ENCODE measurements at regions not wholly inside any gene's neighbourhood (a gene's known extent, or its start where the extent isn't known, plus 50 kb on each side); places are given as distances from the start of the nearest gene placed in this dataset.

DNA sequence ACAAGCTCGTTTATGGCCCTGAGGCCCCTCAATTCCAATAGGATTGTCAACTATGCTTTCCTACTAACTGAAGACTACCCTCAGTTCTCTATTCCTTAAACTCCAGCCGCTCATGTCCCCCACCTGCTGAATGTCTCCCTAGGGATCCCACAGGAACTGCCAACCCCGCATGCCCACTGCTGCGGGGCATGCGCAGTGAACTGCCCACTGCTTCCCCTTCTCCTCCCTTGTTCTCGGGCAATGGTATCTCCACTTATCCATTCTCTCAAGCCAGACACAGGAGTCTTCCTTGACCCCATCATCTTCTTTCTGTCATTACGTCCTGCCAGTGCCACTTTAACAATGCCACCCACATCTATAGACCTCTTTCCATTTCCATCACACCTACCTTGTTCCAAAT is 90.0 kb downstream of the FGF18 start:
- Histone ChIP-seq H3K79me2 (ENCODE audit: insufficient read depth, low read length) (no peaks in the 10 kb centered on the region), H2AFZ (ENCODE audit: low read depth, low read length, severe bottlenecking) (no peak overlapping the region), H3K4me2 (ENCODE audit: low read depth, low read length, poor library complexity, severe bottlenecking) (no peak overlapping the region), H3K9ac (ENCODE audit: low read length) (no peak overlapping the region), H3K9me3 (ENCODE audit: insufficient read depth, low read length) (no peaks in the 10 kb centered on the region), H3K36me3 (ENCODE audit: low read length) (no peaks in the 10 kb centered on the region), H3K9me2 (replicated peaks; ENCODE audit: insufficient read depth, low read length) (no peaks in the 10 kb centered on the region), H3K27me3 (ENCODE audit: low read length) (no peaks in the 10 kb centered on the region), H3K4me3 (ENCODE audit: insufficient read depth, low read length, poor library complexity, severe bottlenecking) (no peak overlapping the region), H3F3A (ENCODE audit: insufficient read depth) (no peaks in the 10 kb centered on the region), H4K20me1 (ENCODE audit: low read depth, low read length) (no peaks in the 10 kb centered on the region), H3K27ac (ENCODE audit: low read depth, low read length) (no peak overlapping the region)
- no peak for TF ChIP-seq EZH2phosphoT487 (conservative IDR thresholded peaks at IDR 0.05; ENCODE audit: low read length)
- TF ChIP-seq, protein P1, sequence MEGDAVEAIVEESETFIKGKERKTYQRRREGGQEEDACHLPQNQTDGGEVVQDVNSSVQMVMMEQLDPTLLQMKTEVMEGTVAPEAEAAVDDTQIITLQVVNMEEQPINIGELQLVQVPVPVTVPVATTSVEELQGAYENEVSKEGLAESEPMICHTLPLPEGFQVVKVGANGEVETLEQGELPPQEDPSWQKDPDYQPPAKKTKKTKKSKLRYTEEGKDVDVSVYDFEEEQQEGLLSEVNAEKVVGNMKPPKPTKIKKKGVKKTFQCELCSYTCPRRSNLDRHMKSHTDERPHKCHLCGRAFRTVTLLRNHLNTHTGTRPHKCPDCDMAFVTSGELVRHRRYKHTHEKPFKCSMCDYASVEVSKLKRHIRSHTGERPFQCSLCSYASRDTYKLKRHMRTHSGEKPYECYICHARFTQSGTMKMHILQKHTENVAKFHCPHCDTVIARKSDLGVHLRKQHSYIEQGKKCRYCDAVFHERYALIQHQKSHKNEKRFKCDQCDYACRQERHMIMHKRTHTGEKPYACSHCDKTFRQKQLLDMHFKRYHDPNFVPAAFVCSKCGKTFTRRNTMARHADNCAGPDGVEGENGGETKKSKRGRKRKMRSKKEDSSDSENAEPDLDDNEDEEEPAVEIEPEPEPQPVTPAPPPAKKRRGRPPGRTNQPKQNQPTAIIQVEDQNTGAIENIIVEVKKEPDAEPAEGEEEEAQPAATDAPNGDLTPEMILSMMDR (IDR thresholded peaks at IDR 0.05; ENCODE audit: insufficient read depth, low read length, poor library complexity, severe bottlenecking): no peak

GRCh38 chr5:171512397-171512796 is 93.0 kb downstream of the FGF18 start:
- Histone ChIP-seq H3K27me3 (ENCODE audit: low read length) (no peaks in the 10 kb centered on the region), H3K4me3 (ENCODE audit: insufficient read depth, low read length, poor library complexity, severe bottlenecking) (no peak overlapping the region), H3K36me3 (ENCODE audit: low read length) (no peaks in the 10 kb centered on the region), H3K9ac (ENCODE audit: low read length) (no peak overlapping the region), H3K27ac (ENCODE audit: low read depth, low read length) (no peak overlapping the region), H3K79me2 (ENCODE audit: insufficient read depth, low read length) (no peaks in the 10 kb centered on the region), H4K20me1 (ENCODE audit: low read depth, low read length) (no peaks in the 10 kb centered on the region), H3K9me2 (replicated peaks; ENCODE audit: insufficient read depth, low read length) (no peaks in the 10 kb centered on the region), H3F3A (ENCODE audit: insufficient read depth) (no peaks in the 10 kb centered on the region), H3K9me3 (ENCODE audit: insufficient read depth, low read length) (no peaks in the 10 kb centered on the region), H3K4me2 (ENCODE audit: low read depth, low read length, poor library complexity, severe bottlenecking) (no peak overlapping the region), H2AFZ (ENCODE audit: low read depth, low read length, severe bottlenecking) (no peak overlapping the region)
- TF ChIP-seq, protein P1 (IDR thresholded peaks at IDR 0.05; ENCODE audit: insufficient read depth, low read length, poor library complexity, severe bottlenecking): no peak
- no peak for TF ChIP-seq EZH2phosphoT487 (conservative IDR thresholded peaks at IDR 0.05; ENCODE audit: low read length)

- no peaks in the 10 kb centered on the region for H3K9me3 ChIP-seq (ENCODE audit: insufficient read depth, low read length)
- H3K27ac ChIP-seq (ENCODE audit: low read depth, low read length): no peak overlapping the region
- no peak overlapping the region for H3K4me3 ChIP-seq (ENCODE audit: insufficient read depth, low read length, poor library complexity, severe bottlenecking)
- no peaks in the 10 kb centered on the region for H3K36me3 ChIP-seq (ENCODE audit: low read length)
- H3K27me3 ChIP-seq (ENCODE audit: low read length): no peaks in the 10 kb centered on the region
- H3K9ac ChIP-seq (ENCODE audit: low read length): no peak overlapping the region
- TF ChIP-seq, protein P1 (IDR thresholded peaks at IDR 0.05; ENCODE audit: insufficient read depth, low read length, poor library complexity, severe bottlenecking): no peak
- no peak for TF ChIP-seq EZH2phosphoT487 (conservative IDR thresholded peaks at IDR 0.05; ENCODE audit: low read length)
- no peaks in the 10 kb centered on the region for H4K20me1 ChIP-seq (ENCODE audit: low read depth, low read length)
- H3K79me2 ChIP-seq (ENCODE audit: insufficient read depth, low read length): no peaks in the 10 kb centered on the region
- no peak overlapping the region for H3K4me2 ChIP-seq (ENCODE audit: low read depth, low read length, poor library complexity, severe bottlenecking)
- no peaks in the 10 kb centered on the region for H3K9me2 ChIP-seq (replicated peaks; ENCODE audit: insufficient read depth, low read length)
- no peak overlapping the region for H2AFZ ChIP-seq (ENCODE audit: low read depth, low read length, severe bottlenecking)
- H3F3A ChIP-seq (ENCODE audit: insufficient read depth): no peaks in the 10 kb centered on the region
These were observed 94.1 kb downstream of the FGF18 start for GRCh38 chr5:171513591-171513990.
